GM18520 (cell line): ENCODE measurements at regions not wholly inside any gene's neighbourhood (a gene's known extent, or its start where the extent isn't known, plus 50 kb on each side); places are given as distances from the start of the nearest gene placed in this dataset.
"Not testable (repeated sequence)": the region's sequence is repeated elsewhere in the genome, so short reads cannot be mapped to it uniquely, and the experiment has no call there.

ENCODE experiments used
- ATAC-seq: cut with Tn5 transposase; IDR thresholded peaks from one replicate; pipeline ENCODE4 v1.9.1; 2021; ENCODE audit not compliant: unreplicated experiment

- no peak for ATAC-seq
Measured at GRCh38 chr4:148883891-148884290, 441.7 kb upstream of the NR3C2 start.

GRCh38 chr4:148883435-148883834 is 441.2 kb upstream of the NR3C2 start:
- no peak for ATAC-seq

GRCh38 chr4:148881860-148882643 is 439.8 kb upstream of the NR3C2 start:
- ATAC-seq: no peak

GRCh38 chr4:148874331-148874730 is 432.1 kb upstream of the NR3C2 start:
- no peak for ATAC-seq

GRCh38 chr4:148868191-148868590 is 426.0 kb upstream of the NR3C2 start:
- no peak for ATAC-seq

- no peak for ATAC-seq
Measured at GRCh38 chr4:148866666-148867065, 424.5 kb upstream of the NR3C2 start.

- no peak for ATAC-seq
Measured at GRCh38 chr4:148857973-148858534, 415.8 kb upstream of the NR3C2 start.

- no peak for ATAC-seq
Measured at GRCh38 chr4:148857239-148857972, 415.2 kb upstream of the NR3C2 start.

- ATAC-seq: no peak
Measured at GRCh38 chr4:148854203-148854602, 412.0 kb upstream of the NR3C2 start.

GRCh38 chr4:148852092-148852699 is 410.0 kb upstream of the NR3C2 start:
- ATAC-seq: no peak

GRCh38 chr4:148850257-148850995 is 408.2 kb upstream of the NR3C2 start:
- ATAC-seq: no peak

- ATAC-seq: no peak
Measured at GRCh38 chr4:148849581-148849980, 407.4 kb upstream of the NR3C2 start.

GRCh38 chr4:148847544-148848255 is 405.5 kb upstream of the NR3C2 start:
- ATAC-seq: no peak

GRCh38 chr4:148845609-148846008 is 403.4 kb upstream of the NR3C2 start:
- no peak for ATAC-seq

GRCh38 chr4:148843625-148844024 is 401.4 kb upstream of the NR3C2 start:
- ATAC-seq: no peak

GRCh38 chr4:148842843-148843242 is 400.6 kb upstream of the NR3C2 start:
- ATAC-seq: no peak

- not testable (repeated sequence) for ATAC-seq
Measured at GRCh38 chr4:148837571-148837970, 395.4 kb upstream of the NR3C2 start.

- ATAC-seq: no peak
Measured at GRCh38 chr4:148834804-148835631, 392.8 kb upstream of the NR3C2 start.

- no peak for ATAC-seq
Measured at GRCh38 chr4:148831945-148832344, 389.7 kb upstream of the NR3C2 start.
